IPS DF 4.7 (cell line): ENCODE measurements at regions not wholly inside any gene's neighbourhood (a gene's known extent, or its start where the extent isn't known, plus 50 kb on each side); places are given as distances from the start of the nearest gene placed in this dataset.
A peak's percentile ranks its signal among the peaks of the same experiment; 100 is the strongest.
"Not testable (repeated sequence)": the region's sequence is repeated elsewhere in the genome, so short reads cannot be mapped to it uniquely, and the experiment has no call there.

Source experiments
- DNase-seq: peaks from one replicate; pipeline ENCODE4 v3.0.0-alpha.2; 2013; ENCODE audit warnings: low spot score; ENCODE audit errors: extremely low read depth

DNA sequence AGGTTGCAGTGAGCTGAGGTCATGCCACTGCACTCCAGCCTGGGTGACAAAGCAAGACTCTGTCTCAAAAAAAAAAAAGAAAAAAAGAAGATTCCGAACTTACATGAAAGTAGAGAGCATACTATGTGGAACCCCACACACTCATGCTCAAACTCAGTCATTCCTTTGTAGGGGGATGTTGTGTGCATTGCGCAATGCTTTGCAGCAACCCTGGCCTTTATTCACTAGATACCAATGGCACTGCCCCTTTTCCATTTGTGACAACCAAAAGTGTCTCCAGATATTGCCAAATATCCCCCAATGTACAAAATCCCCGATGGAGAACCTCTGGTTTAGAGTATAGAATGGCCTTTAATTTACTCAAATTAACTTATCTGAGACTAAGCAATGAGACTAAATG is 158.6 kb downstream of the GJA1 start:
- DNase-seq, result no peak

- DNase-seq, result no peak
These were observed 160.2 kb downstream of the GJA1 start for GRCh38 chr6:121595646-121596045.

DNA sequence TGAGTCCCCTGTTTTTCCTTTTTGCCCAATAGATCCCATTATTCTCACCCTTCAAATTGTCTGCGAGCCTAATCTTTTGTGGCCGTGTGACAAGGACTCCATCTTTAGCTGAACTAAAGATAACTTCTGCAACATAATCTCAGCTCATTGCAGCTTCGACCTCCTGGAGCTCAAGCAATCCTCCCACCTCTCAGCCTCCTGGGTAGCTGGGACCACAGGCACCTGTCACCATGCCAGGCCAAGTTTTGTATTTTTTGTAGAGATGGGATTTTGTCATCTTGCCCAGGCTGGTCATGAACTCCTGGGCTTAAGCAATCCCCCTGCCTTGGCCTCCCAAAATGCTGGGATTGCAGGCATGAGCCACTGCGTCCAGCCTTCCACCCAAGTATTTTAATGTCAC is 161.0 kb downstream of the GJA1 start:
- DNase-seq, result no peak

DNA sequence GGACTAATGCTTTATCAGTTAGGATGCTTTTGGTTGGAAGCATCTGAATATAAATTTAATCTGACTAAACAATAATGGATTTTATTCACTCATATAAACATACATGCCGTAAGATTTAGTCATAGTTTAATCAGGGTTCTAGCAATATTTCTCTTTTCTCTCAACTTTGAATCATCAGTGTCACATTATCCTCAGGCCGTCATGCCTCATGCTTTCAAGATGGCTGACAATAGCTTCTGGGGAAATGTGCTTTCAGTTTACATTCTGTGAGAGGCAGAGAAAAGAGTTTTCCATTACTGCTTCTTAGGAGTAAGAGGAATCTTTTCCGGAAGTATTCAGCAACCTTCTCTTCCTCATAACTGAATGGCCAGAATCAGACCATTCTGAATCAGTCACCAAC is 162.2 kb downstream of the GJA1 start:
- DNase-seq, result no peak

DNA sequence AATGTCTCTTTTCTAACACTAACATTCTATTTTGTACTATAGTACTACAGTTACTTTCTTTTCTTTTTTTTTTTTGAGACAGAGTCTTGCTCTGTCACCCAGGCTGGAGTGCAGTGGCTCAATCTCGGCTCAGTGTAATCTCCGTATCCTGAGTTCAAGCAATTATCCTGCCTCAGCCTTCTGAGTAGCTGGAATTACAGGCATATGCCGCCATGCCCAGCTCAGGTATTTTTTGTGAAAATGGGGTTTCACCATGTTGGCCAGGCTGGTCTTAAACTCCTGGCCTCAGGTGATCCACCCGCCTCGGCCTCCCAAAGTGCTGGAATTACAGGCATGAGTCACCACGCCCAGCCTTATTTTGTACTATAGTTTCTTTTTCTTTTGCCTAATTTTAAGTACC is 163.9 kb downstream of the GJA1 start:
- DNase-seq, result not testable (repeated sequence)

DNA sequence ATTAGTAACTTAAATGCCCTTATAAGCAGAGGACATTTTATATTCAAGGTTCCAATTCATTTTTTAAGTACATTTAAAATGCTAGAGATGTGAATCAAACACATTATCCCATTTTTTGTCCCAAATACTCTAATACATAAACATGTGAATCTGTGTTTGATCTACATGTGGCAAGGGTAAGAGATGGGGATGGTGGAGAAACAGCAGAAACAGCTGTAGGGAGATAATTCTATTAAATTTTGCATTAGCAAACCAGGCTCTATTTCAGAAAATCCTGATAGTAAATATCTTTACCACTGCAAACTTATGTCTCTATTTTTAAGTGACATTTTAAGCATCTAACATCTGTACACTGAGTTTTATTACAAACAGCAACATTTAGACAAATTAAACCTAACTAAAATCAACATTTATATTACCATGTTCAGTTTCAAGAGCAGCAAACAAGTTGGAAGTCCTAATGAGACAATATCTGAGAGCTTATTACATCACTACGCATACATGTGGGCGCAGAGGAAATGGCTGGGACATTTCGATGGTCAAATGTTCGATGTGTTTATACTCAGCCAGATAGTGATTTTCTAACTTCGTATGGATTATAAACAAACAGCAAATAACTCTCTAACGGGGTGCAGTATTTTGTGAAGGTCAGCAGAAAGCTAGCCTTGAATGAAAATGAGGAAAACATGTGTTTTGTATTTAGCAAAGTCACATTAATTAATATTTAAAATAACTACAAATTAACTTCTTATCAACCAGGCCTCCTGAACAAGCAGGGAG is 165.1 kb downstream of the GJA1 start:
- DNase-seq, result no peak

- DNase-seq, result no peak
These were observed 168.0 kb downstream of the GJA1 start for GRCh38 chr6:121603486-121603885.

DNA sequence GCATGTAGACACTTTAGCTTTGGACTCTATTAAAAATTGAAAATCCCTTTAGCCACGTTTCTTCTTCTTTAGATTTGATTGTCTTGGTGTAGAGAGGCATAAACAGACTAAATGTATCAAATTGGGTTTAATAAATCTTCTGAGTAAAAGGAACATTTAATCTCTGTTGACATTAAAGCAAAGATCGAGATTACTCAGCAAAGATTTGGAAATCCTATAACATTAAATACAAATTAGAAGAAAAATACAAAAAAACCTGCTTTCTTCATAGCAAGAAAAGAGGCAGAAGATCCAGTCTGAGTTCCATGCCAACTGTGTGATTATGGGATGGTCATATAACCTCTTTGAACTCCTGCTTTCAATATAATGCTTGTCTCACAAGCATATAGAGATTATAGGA is 172.3 kb downstream of the GJA1 start:
- DNase-seq, result no peak

- DNase-seq, result no peak
These were observed 172.8 kb downstream of the GJA1 start for GRCh38 chr6:121608270-121608669.

DNA sequence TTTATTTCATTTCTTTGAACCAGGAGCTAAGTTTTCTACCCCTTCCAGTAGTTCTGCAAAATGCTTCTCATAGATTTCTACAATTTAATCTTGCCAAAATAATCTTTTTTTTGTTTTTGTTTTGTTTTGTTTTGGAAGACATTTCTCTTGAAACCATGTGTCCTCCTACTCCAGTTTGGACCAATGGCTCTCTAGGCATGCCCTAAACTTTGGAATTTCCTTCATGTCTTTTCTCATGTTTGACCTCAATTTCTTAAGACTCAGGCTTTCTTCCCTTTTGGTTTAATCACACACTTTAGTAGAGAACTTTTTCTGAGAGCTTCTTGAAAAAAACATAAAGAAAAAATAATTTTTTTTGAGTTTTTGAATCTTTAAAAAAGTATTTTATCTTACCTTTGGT is 173.8 kb downstream of the GJA1 start:
- DNase-seq, result no peak

DNA sequence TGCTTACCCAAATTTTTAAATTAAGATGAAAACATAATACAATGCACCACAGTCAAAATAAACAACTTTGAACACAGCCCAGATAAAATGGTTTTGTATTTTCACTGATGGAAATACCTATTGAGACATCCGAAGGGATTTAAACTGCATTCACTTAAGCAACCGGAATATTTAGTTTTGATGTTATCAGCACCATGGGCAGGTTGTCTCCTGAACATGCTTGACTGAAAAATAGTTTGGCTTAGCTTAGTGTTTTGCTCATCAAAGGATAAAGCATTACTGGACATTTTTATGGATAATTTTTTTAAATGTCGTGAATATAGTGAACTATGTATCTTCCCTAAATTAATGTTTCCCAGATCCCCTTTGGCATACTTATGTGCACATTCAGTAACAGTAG is 177.5 kb downstream of the GJA1 start:
- DNase-seq, result no peak

DNA sequence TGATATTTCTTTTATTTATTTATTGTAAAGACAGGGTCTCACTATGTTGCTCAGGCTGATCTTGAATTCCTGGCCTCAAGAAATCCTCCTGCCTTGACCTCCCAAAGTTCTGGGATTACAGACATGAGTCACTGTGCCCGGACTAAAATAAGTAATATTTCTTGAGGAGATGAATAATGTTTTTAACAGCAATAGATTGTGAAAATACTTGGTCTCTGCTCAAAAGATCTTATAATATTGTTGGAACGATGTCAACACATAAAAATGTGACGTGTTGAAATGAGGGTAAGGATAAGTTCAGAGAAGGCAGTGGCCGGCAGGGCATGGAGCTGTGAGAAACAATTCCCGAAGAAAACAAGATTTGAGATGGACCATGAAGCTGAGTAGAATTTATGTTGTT is 178.7 kb downstream of the GJA1 start:
- DNase-seq, result no peak

GRCh38 chr6:121615493-121615892 is 180.0 kb downstream of the GJA1 start:
- no peak for DNase-seq

DNA sequence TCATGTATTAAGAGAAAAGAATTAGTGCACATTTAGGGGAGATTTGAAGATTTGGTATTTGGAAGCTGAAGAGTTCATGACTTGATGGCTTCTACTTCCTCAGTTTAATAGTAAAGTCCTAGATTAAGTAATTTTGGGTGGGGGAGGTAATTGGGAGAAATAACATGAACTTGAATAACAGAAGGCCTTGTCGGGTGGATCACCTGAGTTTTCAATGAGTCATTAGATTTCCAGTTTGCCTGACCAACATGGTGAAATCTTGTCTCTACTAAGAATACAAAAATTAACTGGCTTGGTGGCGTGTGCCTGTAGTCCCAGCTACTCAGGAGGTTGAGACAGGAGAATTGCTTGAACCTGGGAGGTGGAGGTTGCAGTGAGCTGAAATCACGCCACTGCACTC is 181.0 kb downstream of the GJA1 start:
- DNase-seq, result no peak

DNA sequence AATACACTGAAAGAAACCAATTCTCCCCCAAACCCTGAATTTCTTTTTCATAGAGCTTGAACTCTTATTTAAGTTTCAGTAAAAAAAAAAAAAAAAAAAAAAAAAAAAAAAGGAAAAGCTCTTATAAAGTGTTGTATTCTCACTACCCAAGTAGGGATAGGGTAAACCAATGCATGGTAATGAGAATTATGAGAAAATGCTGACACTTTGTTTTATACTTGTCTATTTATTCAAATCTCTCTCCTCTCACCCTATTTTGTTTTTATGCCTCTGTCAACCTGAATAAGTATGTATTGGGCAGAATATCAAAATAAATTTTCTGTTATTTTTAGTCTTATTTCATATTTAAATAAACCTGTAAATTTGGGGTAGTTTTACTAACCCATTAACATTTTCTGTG is 181.9 kb downstream of the GJA1 start:
- no peak for DNase-seq

GRCh38 chr6:121619013-121619412 is 183.6 kb downstream of the GJA1 start:
- peak; percentile 92 for DNase-seq

GRCh38 chr6:121619987-121620740 is 184.7 kb downstream of the GJA1 start:
- no peak for DNase-seq

GRCh38 chr6:121627761-121628160 is 192.3 kb downstream of the GJA1 start:
- DNase-seq, result no peak

GRCh38 chr6:121630716-121631115 is 195.3 kb downstream of the GJA1 start:
- no peak for DNase-seq

GRCh38 chr6:121631752-121632151 is 196.3 kb downstream of the GJA1 start:
- DNase-seq, result not testable (repeated sequence)

GRCh38 chr6:121633309-121633708 is 197.9 kb downstream of the GJA1 start:
- no peak for DNase-seq

DNA sequence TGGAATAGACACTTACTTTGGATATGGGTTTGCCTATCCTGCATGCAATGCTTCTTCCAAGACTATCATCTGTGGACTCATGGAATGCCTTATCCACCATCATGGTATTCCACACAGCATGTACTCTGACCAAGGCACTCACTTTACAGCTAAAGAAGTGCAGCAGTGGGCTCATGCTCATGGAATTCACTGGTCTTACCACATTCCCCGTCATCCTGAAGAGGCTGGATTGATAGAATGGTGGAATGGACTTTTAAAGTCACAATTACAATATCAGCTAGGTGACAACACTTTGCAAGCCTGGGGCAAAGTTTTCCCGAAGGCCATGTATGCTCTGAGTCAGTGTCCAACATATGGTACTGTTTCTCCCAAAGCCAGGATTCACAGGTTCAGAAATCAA is 199.1 kb downstream of the GJA1 start:
- DNase-seq, result not testable (repeated sequence)

DNA sequence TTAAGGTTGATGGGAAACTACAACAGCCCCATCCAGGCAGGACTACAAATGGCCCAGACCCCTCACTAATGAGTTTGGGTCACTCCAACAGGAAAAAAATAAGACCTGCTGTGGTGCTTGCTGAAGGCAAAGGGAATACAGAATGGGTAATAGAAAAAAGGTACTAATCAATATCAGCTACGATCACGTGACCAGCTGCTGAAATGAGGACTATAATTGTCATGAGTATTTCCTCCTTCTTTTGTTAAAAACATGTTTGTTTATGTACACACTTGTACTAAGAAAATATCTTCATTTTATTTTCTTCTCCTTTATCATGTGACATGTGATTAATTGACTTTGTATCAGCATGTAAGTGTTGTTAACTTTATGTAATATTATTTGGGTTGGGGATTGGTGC is 199.9 kb downstream of the GJA1 start:
- no peak for DNase-seq
